RWPE1 (cell line): ENCODE measurements at regions not wholly inside any gene's neighbourhood (a gene's known extent, or its start where the extent isn't known, plus 50 kb on each side); places are given as distances from the start of the nearest gene placed in this dataset.
A peak's percentile ranks its signal among the peaks of the same experiment; 100 is the strongest.

Experiments
- CTCF ChIA-PET: fragments of 350-600 bp; sonication (Branson Sonifier 250); formaldehyde crosslinking; extraction: SDS; loops from one replicate; lab custom pipeline; 2021; lab: Yijun Ruan, JAX
- POLR2A ChIA-PET: fragments of 400-600 bp; formaldehyde crosslinking; extraction: SDS; loops from one replicate; lab custom pipeline; 2020; ENCODE audit warnings: antibody characterized with exemption; ENCODE audit not compliant: low non-redundant PET; lab: Yijun Ruan, JAX
- DNase-seq: peaks from one replicate; pipeline ENCODE4 v3.0.0; 2012; ENCODE audit warnings: low spot score
- H3K27ac ChIP-seq: fragments of 450-650 bp; 2 replicates; pipeline ENCODE4 v1.5.1; 2017
- TF ChIP-seq, protein P1 (sequence below): fragments of 450-650 bp; conservative IDR thresholded peaks from 2 replicates; pipeline ENCODE4 v1.5.1; 2017; ENCODE audit warnings: low read depth, mild to moderate bottlenecking

DNA sequence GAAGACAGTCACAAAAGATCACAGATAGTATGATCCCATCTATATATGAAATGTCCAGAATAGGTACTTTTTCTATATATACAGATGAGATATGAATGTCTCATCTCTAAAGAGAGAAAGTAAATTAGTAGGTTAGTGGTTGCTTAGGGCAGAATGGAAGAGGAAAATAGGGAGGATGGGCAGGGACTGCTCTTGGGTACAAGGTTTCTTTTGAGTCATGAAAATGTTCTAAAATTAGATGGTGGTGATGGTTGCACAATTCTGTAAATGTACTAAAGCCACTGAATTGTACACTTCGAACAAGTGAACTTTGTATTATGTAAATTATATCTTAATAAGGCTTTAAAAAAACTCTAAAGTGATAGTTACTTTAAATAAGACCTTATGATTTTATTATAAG is 59.6 kb upstream of the GRAMD2B start:
- DNase-seq: no peak
- TF ChIP-seq, protein P1, sequence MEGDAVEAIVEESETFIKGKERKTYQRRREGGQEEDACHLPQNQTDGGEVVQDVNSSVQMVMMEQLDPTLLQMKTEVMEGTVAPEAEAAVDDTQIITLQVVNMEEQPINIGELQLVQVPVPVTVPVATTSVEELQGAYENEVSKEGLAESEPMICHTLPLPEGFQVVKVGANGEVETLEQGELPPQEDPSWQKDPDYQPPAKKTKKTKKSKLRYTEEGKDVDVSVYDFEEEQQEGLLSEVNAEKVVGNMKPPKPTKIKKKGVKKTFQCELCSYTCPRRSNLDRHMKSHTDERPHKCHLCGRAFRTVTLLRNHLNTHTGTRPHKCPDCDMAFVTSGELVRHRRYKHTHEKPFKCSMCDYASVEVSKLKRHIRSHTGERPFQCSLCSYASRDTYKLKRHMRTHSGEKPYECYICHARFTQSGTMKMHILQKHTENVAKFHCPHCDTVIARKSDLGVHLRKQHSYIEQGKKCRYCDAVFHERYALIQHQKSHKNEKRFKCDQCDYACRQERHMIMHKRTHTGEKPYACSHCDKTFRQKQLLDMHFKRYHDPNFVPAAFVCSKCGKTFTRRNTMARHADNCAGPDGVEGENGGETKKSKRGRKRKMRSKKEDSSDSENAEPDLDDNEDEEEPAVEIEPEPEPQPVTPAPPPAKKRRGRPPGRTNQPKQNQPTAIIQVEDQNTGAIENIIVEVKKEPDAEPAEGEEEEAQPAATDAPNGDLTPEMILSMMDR: no peak
- H3K27ac ChIP-seq: no peak overlapping the region
- ChIA-PET POLR2A (no interaction called here), CTCF (interaction anchor here (0.6 kb wide), 1 partner anchor 258 kb away, joined by 4 read pairs; no protein-coding TSS in a partner anchor)

DNA sequence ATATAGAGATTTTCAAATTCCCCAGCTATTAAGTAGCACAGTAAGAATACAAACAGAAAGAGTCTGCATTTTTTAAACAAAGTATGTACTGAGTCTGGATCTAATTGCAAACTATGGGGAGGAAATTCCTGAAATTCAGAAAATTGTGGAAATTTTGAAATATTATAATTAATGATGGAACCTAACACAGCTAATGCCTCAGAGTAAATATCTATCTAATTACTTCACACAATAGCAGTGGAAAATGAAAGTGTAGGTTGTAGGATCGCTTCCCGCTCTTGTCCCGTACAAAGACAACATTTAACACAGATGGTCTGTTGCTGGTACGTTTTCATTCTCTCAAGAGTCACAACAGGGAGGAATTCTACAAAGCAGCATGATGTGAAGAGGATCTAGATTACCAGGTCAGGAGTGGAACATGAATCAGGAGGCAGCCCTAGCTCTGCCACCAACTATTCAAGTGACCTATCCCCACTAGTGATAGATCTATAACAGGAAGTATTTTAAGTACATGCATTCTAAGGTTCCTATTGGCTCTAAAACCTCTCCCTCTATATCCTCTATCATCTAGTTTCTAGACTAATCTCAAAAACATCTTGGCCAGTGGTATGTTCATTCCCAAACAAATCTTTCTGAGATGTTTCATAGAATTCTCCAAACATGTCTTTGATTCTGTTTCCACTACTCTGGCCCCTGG is 58.9 kb upstream of the GRAMD2B start:
- ChIA-PET POLR2A (no interaction called here), CTCF (interaction anchor here (0.6 kb wide), 1 partner anchor 258 kb away, joined by 4 read pairs; no protein-coding TSS in a partner anchor)
- TF ChIP-seq, protein P1: no peak
- no peak for DNase-seq
- no peak overlapping the region for H3K27ac ChIP-seq

DNA sequence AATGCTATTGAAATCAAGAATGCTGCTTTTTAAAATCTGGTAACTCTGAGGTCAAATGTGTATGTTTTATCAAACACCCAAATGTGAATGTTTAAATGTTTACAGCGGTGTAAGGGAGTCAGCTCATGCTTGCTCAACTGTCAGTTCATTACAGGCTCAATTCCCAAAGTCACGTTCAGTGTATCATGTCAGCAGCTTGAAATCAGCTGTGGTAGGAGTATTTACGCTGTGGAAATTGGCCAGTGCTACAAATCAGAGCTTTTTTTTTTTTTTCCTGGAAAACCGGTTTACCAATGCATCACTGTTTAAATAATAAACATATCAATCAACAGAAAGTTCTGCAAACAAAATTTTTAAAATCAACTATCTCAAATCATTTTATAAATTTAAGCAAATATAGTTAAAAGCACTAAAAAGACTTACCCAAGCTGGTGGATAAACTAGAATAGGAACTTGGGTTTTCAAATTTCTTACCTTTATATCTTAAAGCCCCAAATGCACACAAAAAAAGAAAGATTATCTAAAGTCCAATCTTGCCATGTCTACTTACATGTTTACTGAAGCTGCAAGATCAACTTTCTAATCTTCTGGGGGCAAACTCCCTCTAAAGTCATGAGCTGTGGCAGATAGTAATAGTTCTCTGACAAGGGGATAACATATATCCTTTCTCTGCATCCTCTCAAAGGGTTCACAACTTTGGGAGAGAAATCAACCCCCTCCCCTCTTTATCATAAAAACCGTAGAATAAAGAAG is 57.6 kb upstream of the GRAMD2B start:
- TF ChIP-seq, protein P1: no peak
- H3K27ac ChIP-seq: no peak overlapping the region
- no peak for DNase-seq
- CTCF ChIA-PET: interaction anchor here (0.6 to 0.9 kb wide), 3 partner anchors 23 to 1040 kb away, joined by 3 to 6 read pairs (median 4); no protein-coding TSS in a partner anchor
- POLR2A ChIA-PET: no interaction called here

DNA sequence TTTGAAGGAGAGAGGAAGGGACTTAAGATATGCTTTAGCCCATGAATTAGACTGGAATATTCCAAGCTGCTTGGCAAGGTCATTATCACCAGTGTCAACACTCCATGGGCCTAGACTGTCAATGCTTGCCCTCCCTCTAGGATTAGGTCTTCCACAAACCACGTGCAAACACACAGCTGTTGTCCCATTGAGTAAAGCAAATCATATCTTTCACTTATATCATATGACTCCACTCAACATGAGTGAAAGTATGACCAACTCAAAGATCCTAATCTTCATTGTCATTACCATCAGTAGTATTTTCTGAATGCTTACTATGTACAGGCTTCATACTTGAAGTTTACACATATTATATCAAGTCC is 57.0 kb upstream of the GRAMD2B start:
- H3K27ac ChIP-seq: no peak overlapping the region
- no peak for DNase-seq
- TF ChIP-seq, protein P1: no peak
- CTCF ChIA-PET: interaction anchor here (0.7 kb wide), 1 partner anchor 23 kb away, joined by 3 read pairs; no protein-coding TSS in a partner anchor
- POLR2A ChIA-PET: no interaction called here

DNA sequence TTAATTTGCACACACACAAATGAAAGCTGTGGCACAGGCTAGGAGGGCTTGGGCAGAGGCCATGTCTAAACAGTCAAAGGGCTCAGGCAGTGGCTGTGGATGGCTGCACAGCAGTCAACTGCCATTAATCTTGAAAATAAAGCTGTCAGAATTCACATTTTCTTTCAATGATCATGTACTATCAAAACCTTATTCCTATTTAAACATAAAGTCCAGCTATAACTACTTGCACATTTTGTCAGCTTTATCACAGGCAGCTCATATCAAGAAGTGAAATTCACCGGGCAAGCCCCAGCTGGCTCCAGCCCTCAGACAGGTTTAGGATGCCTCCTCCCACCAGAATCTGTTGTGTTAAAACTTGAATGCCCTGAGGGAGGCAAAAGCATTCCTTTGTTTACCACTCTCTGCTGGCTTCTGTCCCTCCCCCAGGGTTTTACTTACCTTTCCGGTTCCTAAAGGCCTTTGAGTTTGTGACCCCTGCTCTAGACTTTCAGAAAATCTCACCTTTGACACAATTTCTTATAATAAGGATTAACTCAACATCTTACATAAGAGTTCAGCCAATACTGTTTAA is 54.9 kb upstream of the GRAMD2B start:
- TF ChIP-seq, protein P1: no peak
- peak overlapping the region; percentile 57 for H3K27ac ChIP-seq
- peak; percentile 91 for DNase-seq
- ChIA-PET CTCF (interaction anchor here (0.6 to 0.7 kb wide), 3 partner anchors 136 to 151 kb away, joined by 3 to 8 read pairs (median 3); no protein-coding TSS in a partner anchor), POLR2A (interaction anchor here (1.0 kb wide), 1 partner anchor 55 kb away, joined by 3 read pairs; the partner anchor contains the start of gene GRAMD2B)

DNA sequence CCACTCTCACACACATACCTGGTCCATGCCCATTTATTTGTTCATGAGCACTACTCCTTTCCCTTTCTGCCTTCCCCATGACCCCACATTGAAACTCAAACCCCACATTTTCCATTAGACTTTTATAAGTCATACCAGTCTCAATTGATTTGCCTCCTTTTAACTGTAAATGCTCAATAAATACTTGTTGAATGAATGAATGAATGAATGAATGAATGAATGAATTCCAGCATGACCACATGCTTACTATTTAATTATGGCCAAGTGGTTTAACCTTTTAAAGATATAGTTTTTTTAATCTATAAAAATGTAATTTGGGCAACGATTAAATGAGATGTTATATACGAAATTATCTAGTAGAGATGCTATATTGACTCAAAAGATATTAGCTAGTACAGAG is 54.1 kb upstream of the GRAMD2B start:
- no peak for DNase-seq
- CTCF ChIA-PET: interaction anchor here (0.6 to 0.9 kb wide), 3 partner anchors 150 to 1088 kb away, joined by 3 read pairs; partner anchors contain the start of gene PHAX
- POLR2A ChIA-PET: no interaction called here
- H3K27ac ChIP-seq: no peak overlapping the region
- TF ChIP-seq, protein P1: no peak
